ENCODE measurements at regions not wholly inside any gene's neighbourhood (a gene's known extent, or its start where the extent isn't known, plus 50 kb on each side); places are given as distances from the start of the nearest gene placed in this dataset.
A peak's percentile ranks its signal among the peaks of the same experiment; 100 is the strongest.

- Histone ChIP-seq H3K27ac (ENCODE audit: extremely low read depth, low read depth, low read length) (0 out of 3 replicates have a peak overlapping the region, but pooled peaks have one; percentile 17), H3K4me3 (no peak overlapping the region), H3K9me3 (replicated peaks; ENCODE audit: control insufficient read depth, insufficient read depth, low read depth, low read length) (no peaks in the 10 kb centered on the region), H3K36me3 (ENCODE audit: control insufficient read depth, insufficient read depth, low read length) (no peaks in the 10 kb centered on the region), H4K20me1 (replicated peaks; ENCODE audit: control insufficient read depth, insufficient read depth, low read length) (no peaks in the 10 kb centered on the region), H3K4me2 (ENCODE audit: insufficient read depth, low read length) (no peak overlapping the region), H3K79me2 (ENCODE audit: control insufficient read depth, insufficient read depth, low read length) (no peaks in the 10 kb centered on the region), H3K4me1 (replicated peaks in 1 of 2; ENCODE audit: control insufficient read depth in 2 of 2, insufficient read depth in 2 of 2, low read length in 2 of 2) (peaks cover 0 to 5% of the 10 kb centered on the region in 2 experiments; a peak in 3 of 5 replicates), H2AFZ (ENCODE audit: low read depth, low read length) (peak overlapping the region; percentile 93), H3K9ac (ENCODE audit: insufficient read depth in 1 of 2, low read depth in 2 of 2, low read length in 2 of 2) (no peak overlapping the region), H3K27me3 (ENCODE audit: control insufficient read depth in 2 of 2, insufficient read depth in 2 of 2, low read length in 2 of 2) (peaks cover 0 to 3% of the 10 kb centered on the region in 2 experiments; a peak in 1 of 5 replicates), H3K9me1 (ENCODE audit: control insufficient read depth, insufficient read depth, low read length) (no peaks in the 10 kb centered on the region)
- peak; percentile 41; the same call in 2 of the 3 replicates for ATAC-seq
- POLR2A ChIA-PET, result interaction anchor here (1.1 kb wide), 1 partner anchor 19 kb away, joined by 3 read pairs; no protein-coding TSS in a partner anchor
- BruUV-seq (replicated peaks), result no TSS peak
- CTCF ChIA-PET (ENCODE audit: low intra/inter-chr PET ratio), result no interaction called here
- intact Hi-C loops (cut with micrococcal nuclease) (no loop called here), in situ Hi-C loops (cut with MboI) (no loop called here)
- 49% methylated on average over 2 of the region's 2 CpGs for WGBS (ENCODE audit: insufficient coverage, low coverage, missing lambda C conversion rate)
- no peak for DNase-seq (ENCODE audit: extremely low read depth in 1 of 4, low spot score in 3 of 4)
- no peak for FAIRE-seq
- no peak for TF ChIP-seq TBL1XR1 (IDR thresholded peaks at IDR 0.05; ENCODE audit: low read length in 2 of 2)
- no peak for TF ChIP-seq ZNF174 (CRISPR knock-in tag; IDR thresholded peaks at IDR 0.05)
- no peak for TF ChIP-seq SMARCE1 (IDR thresholded peaks at IDR 0.05)
- no peak for TF ChIP-seq ILK (tag; IDR thresholded peaks at IDR 0.05; ENCODE audit: borderline replicate concordance, low read depth)
- TF ChIP-seq BRD9 (IDR thresholded peaks at IDR 0.05; ENCODE audit: low read depth, partially characterized antibody), result no peak
- TF ChIP-seq, protein P1, sequence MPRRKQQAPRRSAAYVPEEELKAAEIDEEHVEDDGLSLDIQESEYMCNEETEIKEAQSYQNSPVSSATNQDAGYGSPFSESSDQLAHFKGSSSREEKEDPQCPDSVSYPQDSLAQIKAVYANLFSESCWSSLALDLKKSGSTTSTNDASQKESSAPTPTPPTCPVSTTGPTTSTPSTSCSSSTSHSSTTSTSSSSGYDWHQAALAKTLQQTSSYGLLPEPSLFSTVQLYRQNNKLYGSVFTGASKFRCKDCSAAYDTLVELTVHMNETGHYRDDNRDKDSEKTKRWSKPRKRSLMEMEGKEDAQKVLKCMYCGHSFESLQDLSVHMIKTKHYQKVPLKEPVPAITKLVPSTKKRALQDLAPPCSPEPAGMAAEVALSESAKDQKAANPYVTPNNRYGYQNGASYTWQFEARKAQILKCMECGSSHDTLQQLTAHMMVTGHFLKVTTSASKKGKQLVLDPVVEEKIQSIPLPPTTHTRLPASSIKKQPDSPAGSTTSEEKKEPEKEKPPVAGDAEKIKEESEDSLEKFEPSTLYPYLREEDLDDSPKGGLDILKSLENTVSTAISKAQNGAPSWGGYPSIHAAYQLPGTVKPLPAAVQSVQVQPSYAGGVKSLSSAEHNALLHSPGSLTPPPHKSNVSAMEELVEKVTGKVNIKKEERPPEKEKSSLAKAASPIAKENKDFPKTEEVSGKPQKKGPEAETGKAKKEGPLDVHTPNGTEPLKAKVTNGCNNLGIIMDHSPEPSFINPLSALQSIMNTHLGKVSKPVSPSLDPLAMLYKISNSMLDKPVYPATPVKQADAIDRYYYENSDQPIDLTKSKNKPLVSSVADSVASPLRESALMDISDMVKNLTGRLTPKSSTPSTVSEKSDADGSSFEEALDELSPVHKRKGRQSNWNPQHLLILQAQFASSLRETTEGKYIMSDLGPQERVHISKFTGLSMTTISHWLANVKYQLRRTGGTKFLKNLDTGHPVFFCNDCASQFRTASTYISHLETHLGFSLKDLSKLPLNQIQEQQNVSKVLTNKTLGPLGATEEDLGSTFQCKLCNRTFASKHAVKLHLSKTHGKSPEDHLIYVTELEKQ (CRISPR knock-in tag; IDR thresholded peaks at IDR 0.05), result no peak
- TF ChIP-seq ADNP (tag; IDR thresholded peaks at IDR 0.05), result no peak
- TF ChIP-seq ZNF766 (CRISPR knock-in tag; conservative IDR thresholded peaks at IDR 0.05), result no peak
Measured at GRCh38 chr7:116408166-116408565, 91.4 kb upstream of the CAV2 start.

Measured in K562 (cell line).